ENCODE measurements at regions not wholly inside any gene's neighbourhood (a gene's known extent, or its start where the extent isn't known, plus 50 kb on each side); places are given as distances from the start of the nearest gene placed in this dataset.

GRCh38 chr22:49179886-49180682 lies 647.6 kb downstream of the BRD1 start:
- DNase-seq: no peak

- no peak for DNase-seq
Measured at GRCh38 chr22:49179175-49179574, 648.5 kb downstream of the BRD1 start.

- no peak for DNase-seq
Measured at GRCh38 chr22:49178246-49179005, 649.2 kb downstream of the BRD1 start.

- DNase-seq: no peak
Measured at GRCh38 chr22:49177666-49178065, 650.0 kb downstream of the BRD1 start.

- DNase-seq: no peak
Measured at GRCh38 chr22:49176956-49177355, 650.7 kb downstream of the BRD1 start.

GRCh38 chr22:49170053-49170452 lies 657.6 kb downstream of the BRD1 start:
- DNase-seq: no peak

GRCh38 chr22:49169074-49169744 lies 658.5 kb downstream of the BRD1 start:
- no peak for DNase-seq

GRCh38 chr22:49168219-49168813 lies 659.4 kb downstream of the BRD1 start:
- DNase-seq: no peak

GRCh38 chr22:49166746-49167145 lies 660.9 kb downstream of the BRD1 start:
- no peak for DNase-seq

- DNase-seq: no peak
Measured at GRCh38 chr22:49166211-49166610, 661.5 kb downstream of the BRD1 start.

GRCh38 chr22:49164773-49165320 lies 662.8 kb downstream of the BRD1 start:
- DNase-seq: no peak

GRCh38 chr22:49163960-49164690 lies 663.5 kb downstream of the BRD1 start:
- no peak for DNase-seq

GRCh38 chr22:49163258-49163959 lies 664.3 kb downstream of the BRD1 start:
- no peak for DNase-seq

- no peak for DNase-seq
Measured at GRCh38 chr22:49162841-49163240, 664.8 kb downstream of the BRD1 start.

GRCh38 chr22:49161002-49161850 lies 666.4 kb downstream of the BRD1 start:
- DNase-seq: no peak

GRCh38 chr22:49160261-49161001 lies 667.2 kb downstream of the BRD1 start:
- DNase-seq: no peak

GRCh38 chr22:49159711-49160110 lies 668.0 kb downstream of the BRD1 start:
- DNase-seq: no peak

GRCh38 chr22:49158741-49159564 lies 668.7 kb downstream of the BRD1 start:
- DNase-seq: no peak
